Kidney glomerular epithelial cell (primary cell): ENCODE measurements at regions not wholly inside any gene's neighbourhood (a gene's known extent, or its start where the extent isn't known, plus 50 kb on each side); places are given as distances from the start of the nearest gene placed in this dataset.

Experiments used
- DNase-seq: peaks from one replicate; lab custom pipeline; 2025; lab: John Stamatoyannopoulos, UW

DNA sequence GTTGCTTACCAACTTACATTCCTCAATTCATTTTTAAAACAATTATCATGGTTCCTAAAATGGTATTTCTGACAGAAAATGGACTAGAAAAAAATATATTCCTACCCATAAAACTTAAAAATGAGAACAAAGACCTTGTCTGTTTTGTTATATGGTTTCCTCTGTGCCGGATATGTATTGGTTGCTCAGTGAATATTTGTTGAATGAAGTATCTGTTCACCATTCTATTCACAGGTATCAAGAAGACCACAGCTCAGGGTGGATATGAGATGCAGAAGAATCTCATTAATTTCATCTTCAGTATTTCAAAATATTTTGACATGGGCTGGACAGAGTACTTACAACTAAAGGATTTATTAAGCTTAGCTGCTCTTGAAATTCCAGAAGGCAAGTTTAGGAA lies 58.1 kb downstream of the TUSC7 start:
- no peak for DNase-seq

DNA sequence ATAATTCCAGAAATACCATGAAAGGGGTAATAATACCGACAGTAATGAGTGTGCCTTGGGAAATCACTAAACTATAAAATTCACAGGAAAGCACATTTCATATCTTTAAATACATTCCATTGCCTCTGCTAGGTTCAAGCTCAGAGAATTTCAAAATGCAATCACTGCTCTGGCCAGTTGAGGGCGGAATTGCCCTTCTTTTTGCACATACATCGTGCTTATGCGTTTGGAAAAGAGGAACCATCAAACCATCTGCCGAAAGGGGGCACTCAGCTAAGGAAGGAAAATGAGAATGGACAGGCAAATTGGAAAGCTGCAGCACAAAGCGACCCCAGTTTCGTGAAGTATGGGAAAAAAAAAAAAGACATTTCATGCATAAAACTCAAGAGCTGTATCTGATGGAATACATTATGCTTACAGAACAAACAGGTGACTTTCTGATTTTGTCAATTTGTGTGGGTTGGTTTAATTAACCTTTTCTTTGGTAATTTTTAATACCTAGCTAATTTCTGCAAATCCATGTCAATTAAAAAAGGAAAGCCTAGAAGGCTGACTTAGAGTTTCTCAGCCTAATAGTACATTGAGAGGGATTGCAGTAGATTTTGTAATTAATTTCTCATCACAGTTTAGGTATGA lies 61.4 kb downstream of the TUSC7 start:
- peak; percentile 71 for DNase-seq

DNA sequence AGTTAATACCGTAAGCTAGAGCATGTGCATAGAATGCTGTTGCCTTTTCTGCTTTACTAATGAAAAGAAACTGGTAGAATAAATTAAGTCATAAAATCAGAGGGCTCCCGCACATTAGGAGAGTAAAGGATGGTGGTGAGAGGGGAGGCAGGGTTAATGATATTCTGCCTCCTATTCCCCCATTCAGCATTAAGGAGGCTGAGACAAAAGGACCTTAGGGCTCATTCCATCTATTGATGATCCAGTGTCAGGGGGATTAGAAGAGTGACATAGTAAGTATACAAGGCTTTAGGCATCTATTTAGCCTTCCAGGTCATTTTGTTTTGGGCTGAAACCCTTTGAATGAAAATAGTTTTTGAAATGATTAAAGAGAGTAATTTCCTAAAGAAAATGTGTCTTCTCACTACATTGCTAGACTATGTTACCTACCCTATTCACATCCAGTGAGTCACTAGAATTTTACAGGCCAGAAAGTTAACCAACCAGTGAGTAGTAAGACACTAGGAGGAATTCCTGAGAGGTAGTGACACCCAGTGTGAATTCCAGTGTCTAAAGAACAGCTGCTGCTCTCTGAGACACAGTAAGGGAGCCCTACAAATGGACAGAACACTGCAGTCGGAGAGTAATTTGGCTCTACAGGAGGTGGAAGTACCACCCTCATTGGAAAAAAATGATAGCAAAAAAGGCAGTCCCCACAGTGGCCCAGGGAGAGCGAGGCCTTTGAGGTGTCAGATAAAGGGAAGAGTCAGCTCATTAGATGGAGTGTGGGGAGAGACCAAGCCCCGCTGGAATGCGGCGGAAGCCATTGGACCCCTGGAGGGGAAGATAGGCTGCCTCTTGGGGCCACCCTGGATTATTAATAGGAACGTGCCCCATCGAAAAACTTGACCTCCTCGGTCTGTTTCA lies 67.6 kb downstream of the TUSC7 start:
- DNase-seq: peak; percentile 25

DNA sequence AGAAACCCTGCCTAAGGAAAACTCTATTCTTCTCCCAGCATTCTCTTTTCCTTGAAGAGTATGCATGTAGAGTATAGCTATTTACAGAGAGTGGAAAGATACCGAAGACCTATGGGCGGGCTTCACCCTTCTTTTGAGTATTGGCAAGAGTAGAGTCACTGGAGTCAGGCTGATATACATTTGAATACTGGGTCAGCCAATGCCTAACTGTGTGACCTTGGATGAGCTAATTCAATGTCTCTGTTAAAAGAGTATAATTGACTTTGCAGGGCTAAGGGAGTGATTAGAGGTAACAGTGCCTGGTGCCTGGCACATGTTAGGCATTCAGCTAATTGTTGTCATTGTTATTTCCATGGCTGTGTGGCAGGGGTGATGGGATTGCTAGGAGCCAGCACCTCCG lies 75.6 kb downstream of the TUSC7 start:
- DNase-seq: no peak

DNA sequence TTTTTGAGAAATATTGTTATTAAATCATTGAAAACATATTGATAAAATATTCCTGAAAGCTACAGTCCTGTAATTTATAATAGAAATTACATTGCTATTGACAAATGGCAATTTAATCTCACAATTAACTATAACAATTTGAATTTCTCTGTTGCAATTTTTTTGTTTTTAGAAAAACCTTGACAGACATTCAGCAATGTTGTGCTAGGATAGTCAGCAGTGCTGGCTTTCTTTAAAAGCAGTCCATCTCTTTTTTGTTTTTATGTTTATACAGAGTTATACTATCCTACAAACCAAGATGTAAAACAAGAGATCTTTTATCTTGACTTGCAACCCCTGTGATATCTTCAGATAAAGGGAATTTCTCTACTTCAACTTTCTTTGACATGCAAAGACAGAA lies 93.1 kb downstream of the TUSC7 start:
- no peak for DNase-seq

DNA sequence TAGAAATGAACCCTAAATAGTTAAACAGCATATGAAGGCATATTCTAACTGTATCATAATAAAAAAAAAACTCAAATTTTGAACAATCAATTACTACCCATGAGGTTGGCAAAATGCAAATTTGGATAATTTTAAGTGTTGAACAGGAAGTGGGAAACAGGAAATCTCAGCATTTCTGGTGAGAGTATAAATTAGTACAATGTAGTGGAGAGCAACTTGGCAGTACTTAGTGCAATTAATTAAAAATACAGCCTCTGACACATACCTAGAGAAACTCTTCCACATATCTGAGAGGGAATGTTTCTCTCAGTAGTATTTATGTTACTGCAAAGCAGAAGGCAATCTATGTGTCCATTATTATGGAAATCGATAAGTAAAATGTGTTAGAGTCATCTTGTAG lies 96.8 kb downstream of the TUSC7 start:
- DNase-seq: no peak

DNA sequence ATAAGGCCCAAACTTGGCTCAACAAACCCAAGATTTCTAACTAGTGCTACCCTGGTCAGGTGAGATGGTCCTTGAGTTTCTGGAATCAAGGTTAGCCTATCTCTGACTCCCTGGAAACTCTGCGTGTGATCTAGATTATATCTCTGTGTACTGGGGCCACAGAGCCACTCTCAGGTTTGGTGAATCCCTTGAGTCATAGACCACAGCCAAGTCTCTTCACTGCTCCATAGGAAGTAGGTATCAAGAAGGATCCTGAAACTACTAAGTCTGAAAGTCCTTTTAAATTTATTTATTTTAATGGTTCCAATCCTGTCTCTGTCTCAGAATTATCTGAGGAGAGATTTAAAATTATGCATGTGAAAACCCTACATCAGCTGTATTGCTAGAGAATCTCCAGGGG lies 99.1 kb downstream of the TUSC7 start:
- no peak for DNase-seq

DNA sequence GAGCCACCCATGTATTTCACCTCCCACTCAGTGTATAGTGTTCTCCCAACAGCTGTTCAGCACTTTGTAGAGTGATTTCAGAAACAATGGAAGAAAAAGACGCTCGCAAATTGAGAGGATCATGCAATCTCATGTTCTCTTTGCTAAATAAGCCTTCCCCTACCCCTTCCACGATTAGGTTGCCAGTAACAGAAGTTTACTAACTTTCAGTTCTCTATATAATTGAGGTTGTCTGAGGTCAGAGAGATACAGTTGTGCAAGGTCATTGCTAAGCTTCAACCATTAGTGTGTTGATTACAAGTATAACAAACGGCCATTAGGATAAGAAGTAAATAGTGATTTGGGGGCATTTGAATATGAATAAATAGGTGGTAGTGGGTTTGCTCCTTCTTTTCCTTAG lies 99.6 kb downstream of the TUSC7 start:
- DNase-seq: no peak

DNA sequence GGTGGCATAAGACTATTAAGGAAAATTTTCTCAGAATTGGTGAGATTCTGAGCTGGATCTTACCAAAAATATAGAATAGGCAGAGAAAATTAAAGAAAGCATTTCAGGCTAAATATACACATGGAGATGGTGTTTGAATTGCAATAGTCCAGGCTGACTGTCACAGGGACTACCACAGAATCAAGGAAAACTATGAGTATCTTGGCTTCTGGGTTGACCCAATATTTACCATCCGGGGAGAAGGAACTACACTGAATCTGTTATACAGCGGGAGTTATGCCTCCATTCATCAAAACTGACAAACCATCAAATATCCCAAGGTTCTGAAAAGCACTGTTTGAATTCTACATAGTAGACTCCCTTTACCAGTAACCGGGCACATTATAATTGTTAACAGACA lies 102.2 kb downstream of the TUSC7 start:
- no peak for DNase-seq

DNA sequence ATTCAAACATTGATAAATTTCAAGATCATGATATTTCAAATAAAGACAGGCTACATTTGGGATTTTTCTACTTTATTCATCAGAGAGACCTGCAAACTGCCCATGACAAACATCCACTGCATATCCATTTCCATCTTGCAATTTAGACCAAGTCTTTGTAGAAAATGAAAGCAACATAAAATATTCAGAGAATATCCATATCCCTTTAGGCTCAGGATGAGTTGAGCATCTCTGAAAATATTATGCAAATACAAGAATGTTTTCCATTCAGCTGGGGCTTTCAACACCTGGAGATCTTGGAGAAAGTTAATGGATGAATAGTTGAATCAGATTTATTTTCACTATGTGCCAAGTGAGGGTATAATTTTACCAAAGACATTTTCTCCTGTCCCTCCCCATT lies 103.4 kb downstream of the TUSC7 start:
- DNase-seq: no peak

DNA sequence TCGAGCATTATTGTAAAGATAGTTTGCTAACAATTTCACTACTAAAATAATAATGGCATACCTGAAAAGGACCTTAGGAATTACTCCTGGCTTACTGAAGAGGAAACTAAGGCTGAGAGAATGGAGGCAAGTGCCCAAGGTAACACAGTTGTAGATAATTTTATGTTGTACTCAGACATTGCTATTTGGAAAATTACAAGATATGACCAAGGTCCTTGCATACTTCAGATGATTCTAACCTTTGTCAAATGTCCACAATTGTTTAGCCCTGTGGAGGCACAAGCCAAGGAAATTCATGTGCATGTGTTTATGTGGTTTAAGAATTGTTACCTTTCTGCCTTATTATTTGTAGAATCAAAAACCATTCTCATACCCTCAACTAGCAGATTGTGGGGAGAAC lies 105.7 kb downstream of the TUSC7 start:
- no peak for DNase-seq

DNA sequence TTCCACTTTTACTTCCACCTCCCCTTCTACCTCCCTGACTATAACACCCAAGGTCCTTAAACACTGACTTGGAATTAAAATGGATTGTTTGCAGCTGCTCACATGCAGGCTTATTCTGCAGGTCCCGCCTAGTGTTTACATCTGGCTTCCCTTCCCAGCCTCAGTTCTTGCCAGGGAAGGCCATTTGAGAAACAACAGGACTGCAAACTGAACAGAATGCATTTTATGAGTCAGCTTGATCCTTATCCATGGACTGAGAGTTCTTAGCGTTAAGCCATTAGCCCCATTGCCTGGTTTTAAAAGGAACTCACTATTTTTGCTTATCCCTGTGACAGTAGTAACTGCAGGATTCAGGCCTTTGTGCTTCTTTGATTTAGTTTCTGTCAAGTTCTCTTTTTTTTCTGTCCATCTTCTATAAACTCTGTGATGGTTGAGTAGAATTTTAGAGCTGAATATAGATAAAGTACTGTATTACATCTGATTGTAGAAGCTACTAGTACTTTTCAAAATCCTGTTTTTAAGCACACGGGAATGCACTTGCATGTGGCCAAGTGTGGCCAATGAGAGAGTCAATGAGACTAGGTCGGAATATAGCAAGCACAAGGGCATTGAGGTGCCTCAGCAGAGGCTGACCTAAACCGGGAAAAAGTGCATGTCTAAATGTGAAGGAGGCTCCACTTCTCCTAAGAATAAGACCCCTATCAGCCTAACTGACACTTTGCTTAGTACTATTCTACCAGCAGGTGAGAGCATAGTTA lies 106.4 kb downstream of the TUSC7 start:
- DNase-seq: no peak

DNA sequence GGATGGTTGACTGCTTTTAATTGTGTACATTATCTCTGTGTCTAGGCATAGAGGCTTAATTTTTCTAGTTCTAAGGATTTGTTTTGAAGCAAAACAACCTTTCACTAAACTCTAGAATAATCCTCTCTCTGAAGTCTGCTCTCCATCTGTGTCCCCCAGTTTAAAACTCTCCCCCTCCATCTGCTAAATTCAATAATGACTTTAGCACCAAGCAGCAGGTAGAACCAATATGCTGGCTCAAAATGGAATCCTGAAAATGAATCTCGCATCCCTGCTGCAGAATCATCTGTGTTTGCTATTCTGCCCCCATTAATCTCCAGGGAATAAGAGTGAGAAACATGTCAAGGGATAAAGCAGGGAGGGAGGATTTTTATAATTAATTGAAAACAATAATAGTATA lies 111.8 kb downstream of the TUSC7 start:
- DNase-seq: no peak

DNA sequence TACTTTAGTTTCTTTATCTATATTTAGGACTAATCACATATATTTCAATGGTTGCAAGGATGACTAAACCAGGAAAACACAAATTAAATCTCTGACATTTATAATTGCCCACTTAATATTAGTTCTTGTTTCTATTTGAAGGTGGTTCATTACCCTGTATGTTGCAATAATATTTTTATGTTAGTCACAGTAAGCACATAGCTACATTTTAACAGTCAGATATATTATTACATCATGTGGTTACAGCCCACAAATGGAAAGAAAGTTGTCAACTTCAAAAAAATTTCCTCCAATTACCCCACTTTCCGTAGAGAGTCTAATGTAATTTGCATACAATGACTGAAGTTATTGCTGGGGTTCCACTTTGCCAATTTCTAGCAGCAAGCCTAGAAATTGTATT lies 114.6 kb downstream of the TUSC7 start:
- DNase-seq: no peak

DNA sequence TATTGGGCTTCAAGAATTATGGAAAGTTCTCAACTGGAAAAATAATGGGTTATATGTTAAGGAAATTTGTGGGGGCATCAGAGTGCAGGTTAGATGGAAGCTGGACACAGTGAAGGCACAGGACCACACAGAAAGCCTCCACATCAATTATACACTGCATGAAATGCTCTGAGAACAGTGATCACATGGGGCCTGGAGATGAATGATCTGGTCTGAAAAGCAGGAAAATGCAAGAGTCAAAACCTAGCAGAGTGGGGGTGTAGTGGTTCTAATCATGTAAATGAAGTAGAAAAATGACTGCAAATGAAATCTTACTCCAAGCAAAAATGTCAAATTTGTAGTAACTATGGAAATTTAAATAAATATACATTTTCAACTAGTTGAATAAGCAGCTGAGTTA lies 123.6 kb downstream of the TUSC7 start:
- no peak for DNase-seq

DNA sequence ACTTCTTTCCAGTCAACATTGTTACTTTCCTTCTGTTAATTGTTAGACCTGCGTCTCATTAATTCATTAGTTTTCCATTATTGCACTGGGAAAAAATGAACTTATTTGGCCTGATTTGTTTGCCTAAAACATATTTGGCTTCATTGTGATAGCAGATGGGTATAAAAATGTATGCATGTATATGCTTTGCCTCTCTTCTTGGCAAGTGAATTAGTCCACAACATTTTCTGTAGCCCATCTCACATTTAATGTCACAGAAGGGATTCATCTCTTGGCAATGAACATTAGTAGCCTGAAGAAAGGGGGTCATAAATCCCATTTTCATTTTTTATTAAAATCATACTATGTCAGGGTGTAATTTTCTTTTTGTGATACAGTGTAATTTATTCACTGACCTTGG lies 125.2 kb downstream of the TUSC7 start:
- no peak for DNase-seq

DNA sequence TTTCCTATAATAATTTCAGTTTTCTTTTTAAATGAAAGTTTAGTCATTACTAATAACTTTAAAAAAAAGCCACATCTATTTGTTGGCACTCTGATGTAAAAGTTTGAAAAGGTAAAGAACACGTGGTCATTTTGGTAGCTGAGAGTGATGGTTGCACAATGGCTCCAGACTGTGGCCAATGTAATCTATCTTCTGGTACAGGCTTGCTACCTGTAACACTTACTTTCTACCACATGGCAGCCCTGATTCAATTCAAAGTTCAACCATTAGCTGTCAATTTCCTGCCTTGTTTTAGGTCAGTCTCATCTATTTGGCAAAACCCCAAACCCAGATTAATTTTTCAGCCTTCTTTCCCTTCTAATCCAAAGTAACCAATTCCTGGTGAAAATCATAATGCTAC lies 126.1 kb downstream of the TUSC7 start:
- no peak for DNase-seq

DNA sequence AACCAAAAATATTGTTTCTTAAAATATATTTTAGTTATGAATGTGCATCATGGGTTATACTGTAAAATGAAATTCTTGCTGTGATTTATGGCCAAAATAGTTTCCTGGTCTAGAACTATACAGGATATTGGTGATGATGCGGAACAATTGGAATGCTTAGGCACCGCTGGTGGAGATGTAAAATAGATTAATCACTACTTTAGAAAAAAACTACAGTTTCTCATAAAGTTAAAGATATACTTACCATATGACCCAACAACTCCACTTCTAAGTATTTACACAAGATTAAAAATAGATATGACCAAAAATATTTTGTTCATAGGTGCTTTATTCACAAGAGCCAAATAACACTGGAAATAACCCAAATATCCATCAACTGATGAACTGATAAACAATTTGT lies 126.7 kb downstream of the TUSC7 start:
- no peak for DNase-seq

DNA sequence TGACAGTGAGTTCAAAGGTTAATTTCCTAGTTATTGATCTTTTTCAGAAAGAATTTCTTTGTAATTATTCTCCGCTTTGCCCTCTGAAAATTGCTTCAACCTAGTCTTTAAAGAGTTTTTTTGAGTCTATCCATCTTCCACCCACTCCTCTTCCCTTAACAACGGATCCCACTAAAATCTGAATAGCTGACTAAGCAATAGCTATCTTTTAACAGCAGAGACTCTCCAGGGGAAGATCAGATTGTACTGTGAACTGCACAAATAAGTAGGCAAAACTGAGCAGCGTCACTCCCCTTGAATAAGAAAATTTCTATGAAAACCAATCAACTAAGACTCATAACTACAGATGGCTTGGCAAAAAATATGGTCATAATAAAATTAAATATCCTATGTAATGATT lies 127.9 kb downstream of the TUSC7 start:
- DNase-seq: no peak

DNA sequence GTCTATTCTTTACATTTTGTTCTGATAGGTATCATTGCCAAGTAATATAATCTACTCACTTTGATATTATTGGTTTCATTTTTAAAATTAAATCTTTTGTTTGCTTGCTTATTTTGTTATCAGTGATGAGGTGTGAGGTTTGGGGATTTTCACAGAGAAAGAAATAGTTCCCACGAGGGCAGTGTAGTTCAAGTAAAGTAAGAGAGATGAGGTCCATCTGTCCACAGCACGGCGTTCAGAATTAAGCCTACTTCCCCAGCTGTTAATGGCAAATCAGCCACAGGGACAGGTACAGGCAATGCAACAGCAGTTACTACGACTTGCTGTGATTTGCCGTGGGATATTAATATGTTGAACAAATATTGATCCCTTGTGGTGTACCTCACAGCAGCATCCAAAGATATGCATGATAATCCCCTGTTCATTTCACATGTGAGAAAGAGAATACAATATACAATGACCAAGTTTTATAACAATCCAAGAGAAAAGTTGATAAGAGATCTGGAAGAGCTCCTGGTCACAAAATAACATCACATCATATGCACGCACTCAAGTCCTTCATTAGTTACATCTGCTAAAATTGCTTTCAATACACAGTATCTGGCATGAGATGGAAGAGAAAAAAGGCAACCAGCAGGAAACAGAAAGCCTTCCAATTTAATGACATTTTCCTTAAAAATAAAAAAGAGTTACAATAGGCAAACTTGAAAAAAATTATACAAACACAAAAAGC lies 131.6 kb downstream of the TUSC7 start:
- no peak for DNase-seq

DNA sequence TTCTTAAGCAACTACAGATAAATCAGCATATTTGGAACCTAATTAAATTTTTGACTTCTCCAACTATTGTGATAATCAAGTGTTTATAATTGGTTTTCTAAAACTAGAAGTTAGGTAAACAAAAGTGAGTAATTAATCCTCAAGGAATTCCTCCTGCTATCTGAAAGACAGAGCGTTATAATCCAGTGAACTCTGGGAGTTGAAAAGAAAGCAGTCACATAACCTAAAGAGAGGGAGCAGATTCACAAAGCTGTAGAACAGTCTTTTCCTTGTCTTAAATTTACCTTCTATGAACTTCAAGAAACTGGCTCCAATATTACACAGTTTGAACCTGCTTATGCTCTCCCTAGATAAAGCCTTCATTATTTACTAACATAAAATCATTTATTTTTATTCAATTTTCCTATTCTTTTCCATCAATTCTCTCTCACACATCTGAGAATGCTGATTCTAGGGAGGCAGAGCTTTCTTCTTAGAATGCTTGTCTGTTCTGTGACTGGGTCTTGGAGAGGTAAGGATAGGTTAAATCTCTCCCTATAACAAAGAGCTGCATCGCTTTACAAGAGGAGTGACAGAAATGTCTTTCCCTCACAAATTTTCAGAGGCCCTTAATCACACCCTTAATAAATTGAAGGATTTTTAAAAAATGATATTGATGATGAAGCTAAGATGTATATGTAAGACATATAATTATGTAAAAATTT lies 132.8 kb downstream of the TUSC7 start:
- no peak for DNase-seq
